ENCODE measurements at regions not wholly inside any gene's neighbourhood (a gene's known extent, or its start where the extent isn't known, plus 50 kb on each side); places are given as distances from the start of the nearest gene placed in this dataset.
"Not testable (repeated sequence)": the region's sequence is repeated elsewhere in the genome, so short reads cannot be mapped to it uniquely, and the experiment has no call there.

GRCh38 chr14:105589926-105590185 lies 63.5 kb downstream of the TMEM121 start:
- H3K36me3 ChIP-seq (ENCODE audit: control insufficient read depth, insufficient read depth, low read length); H3K9ac ChIP-seq (ENCODE audit: low read length); H3K27ac ChIP-seq (ENCODE audit: low read depth, low read length); H3K4me1 ChIP-seq (ENCODE audit: control insufficient read depth, insufficient read depth, low read length); H3K4me3 ChIP-seq (ENCODE audit: low read depth, low read length); H3K27me3 ChIP-seq (ENCODE audit: control insufficient read depth, insufficient read depth, low read length): not testable (repeated sequence)
- peaks cover 25% of the 10 kb centered on the region; the same call in 1 of the 2 replicates for H3K9me3 ChIP-seq (ENCODE audit: control insufficient read depth, insufficient read depth, low read depth, low read length)

- H3K4me1 ChIP-seq (ENCODE audit: control insufficient read depth, insufficient read depth, low read length): no peaks in the 10 kb centered on the region
- H3K36me3 ChIP-seq (ENCODE audit: control insufficient read depth, insufficient read depth, low read length): no peaks in the 10 kb centered on the region
- H3K27ac ChIP-seq (ENCODE audit: low read depth, low read length): no peak overlapping the region
- no peak overlapping the region for H3K4me3 ChIP-seq (ENCODE audit: low read depth, low read length)
- peaks cover 24% of the 10 kb centered on the region; the same call in 1 of the 2 replicates for H3K9me3 ChIP-seq (ENCODE audit: control insufficient read depth, insufficient read depth, low read depth, low read length)
- H3K9ac ChIP-seq (ENCODE audit: low read length): no peak overlapping the region
- H3K27me3 ChIP-seq (ENCODE audit: control insufficient read depth, insufficient read depth, low read length): no peaks in the 10 kb centered on the region
Observed at GRCh38 chr14:105591052-105591451, 64.7 kb downstream of the TMEM121 start.

- H3K27ac ChIP-seq (ENCODE audit: low read depth, low read length); H3K4me3 ChIP-seq (ENCODE audit: low read depth, low read length); H3K4me1 ChIP-seq (ENCODE audit: control insufficient read depth, insufficient read depth, low read length); H3K9ac ChIP-seq (ENCODE audit: low read length); H3K36me3 ChIP-seq (ENCODE audit: control insufficient read depth, insufficient read depth, low read length); H3K27me3 ChIP-seq (ENCODE audit: control insufficient read depth, insufficient read depth, low read length): not testable (repeated sequence)
- peaks cover 24% of the 10 kb centered on the region; the same call in 1 of the 2 replicates for H3K9me3 ChIP-seq (ENCODE audit: control insufficient read depth, insufficient read depth, low read depth, low read length)
Observed at GRCh38 chr14:105591792-105592341, 65.5 kb downstream of the TMEM121 start.

- H3K4me1 ChIP-seq (ENCODE audit: control insufficient read depth, insufficient read depth, low read length); H3K36me3 ChIP-seq (ENCODE audit: control insufficient read depth, insufficient read depth, low read length); H3K9ac ChIP-seq (ENCODE audit: low read length); H3K4me3 ChIP-seq (ENCODE audit: low read depth, low read length); H3K27me3 ChIP-seq (ENCODE audit: control insufficient read depth, insufficient read depth, low read length); H3K27ac ChIP-seq (ENCODE audit: low read depth, low read length): not testable (repeated sequence)
- H3K9me3 ChIP-seq (ENCODE audit: control insufficient read depth, insufficient read depth, low read depth, low read length): peaks cover 24% of the 10 kb centered on the region; the same call in 1 of the 2 replicates
Observed at GRCh38 chr14:105592646-105593045, 66.3 kb downstream of the TMEM121 start.

- not testable (repeated sequence) for H3K36me3 ChIP-seq (ENCODE audit: control insufficient read depth, insufficient read depth, low read length); H3K4me1 ChIP-seq (ENCODE audit: control insufficient read depth, insufficient read depth, low read length); H3K9ac ChIP-seq (ENCODE audit: low read length); H3K27ac ChIP-seq (ENCODE audit: low read depth, low read length); H3K27me3 ChIP-seq (ENCODE audit: control insufficient read depth, insufficient read depth, low read length); H3K4me3 ChIP-seq (ENCODE audit: low read depth, low read length)
- peaks cover 10% of the 10 kb centered on the region; the same call in 1 of the 2 replicates for H3K9me3 ChIP-seq (ENCODE audit: control insufficient read depth, insufficient read depth, low read depth, low read length)
Observed at GRCh38 chr14:105595346-105595745, 69.0 kb downstream of the TMEM121 start.

- H3K9me3 ChIP-seq (ENCODE audit: control insufficient read depth, insufficient read depth, low read depth, low read length): peaks cover 14% of the 10 kb centered on the region; the same call in 1 of the 2 replicates
- H3K4me3 ChIP-seq (ENCODE audit: low read depth, low read length): not testable (repeated sequence)
Observed at GRCh38 chr14:105596374-105596773, 70.0 kb downstream of the TMEM121 start.

GRCh38 chr14:105598040-105598763 lies 71.8 kb downstream of the TMEM121 start:
- H3K9me3 ChIP-seq (ENCODE audit: control insufficient read depth, insufficient read depth, low read depth, low read length): peaks cover 31% of the 10 kb centered on the region; the same call in 1 of the 2 replicates
- H3K36me3 ChIP-seq (ENCODE audit: control insufficient read depth, insufficient read depth, low read length); H3K27ac ChIP-seq (ENCODE audit: low read depth, low read length); H3K4me3 ChIP-seq (ENCODE audit: low read depth, low read length); H3K4me1 ChIP-seq (ENCODE audit: control insufficient read depth, insufficient read depth, low read length); H3K27me3 ChIP-seq (ENCODE audit: control insufficient read depth, insufficient read depth, low read length); H3K9ac ChIP-seq (ENCODE audit: low read length): not testable (repeated sequence)

More at GRCh38 chr14:105596374-105596773, 70.0 kb downstream of the TMEM121 start:
- H3K36me3 ChIP-seq (ENCODE audit: control insufficient read depth, insufficient read depth, low read length); H3K9ac ChIP-seq (ENCODE audit: low read length); H3K27ac ChIP-seq (ENCODE audit: low read depth, low read length); H3K4me1 ChIP-seq (ENCODE audit: control insufficient read depth, insufficient read depth, low read length); H3K27me3 ChIP-seq (ENCODE audit: control insufficient read depth, insufficient read depth, low read length): not testable (repeated sequence)

GRCh38 chr14:105598925-105599586 lies 72.7 kb downstream of the TMEM121 start:
- H3K9ac ChIP-seq (ENCODE audit: low read length); H3K4me1 ChIP-seq (ENCODE audit: control insufficient read depth, insufficient read depth, low read length); H3K36me3 ChIP-seq (ENCODE audit: control insufficient read depth, insufficient read depth, low read length); H3K4me3 ChIP-seq (ENCODE audit: low read depth, low read length); H3K27ac ChIP-seq (ENCODE audit: low read depth, low read length); H3K27me3 ChIP-seq (ENCODE audit: control insufficient read depth, insufficient read depth, low read length): not testable (repeated sequence)
- peaks cover 36% of the 10 kb centered on the region; the same call in 1 of the 2 replicates for H3K9me3 ChIP-seq (ENCODE audit: control insufficient read depth, insufficient read depth, low read depth, low read length)

GRCh38 chr14:105600195-105600938 lies 74.0 kb downstream of the TMEM121 start:
- not testable (repeated sequence) for H3K36me3 ChIP-seq (ENCODE audit: control insufficient read depth, insufficient read depth, low read length); H3K27ac ChIP-seq (ENCODE audit: low read depth, low read length); H3K4me3 ChIP-seq (ENCODE audit: low read depth, low read length); H3K9ac ChIP-seq (ENCODE audit: low read length); H3K27me3 ChIP-seq (ENCODE audit: control insufficient read depth, insufficient read depth, low read length); H3K4me1 ChIP-seq (ENCODE audit: control insufficient read depth, insufficient read depth, low read length)
- H3K9me3 ChIP-seq (ENCODE audit: control insufficient read depth, insufficient read depth, low read depth, low read length): peaks cover 37% of the 10 kb centered on the region; the same call in 1 of the 2 replicates

GRCh38 chr14:105600939-105601359 lies 74.6 kb downstream of the TMEM121 start:
- Histone ChIP-seq H3K9me3 (ENCODE audit: control insufficient read depth, insufficient read depth, low read depth, low read length) (peaks cover 42% of the 10 kb centered on the region; the same call in 1 of the 2 replicates), H3K27me3 (ENCODE audit: control insufficient read depth, insufficient read depth, low read length) (no peaks in the 10 kb centered on the region), H3K36me3 (ENCODE audit: control insufficient read depth, insufficient read depth, low read length) (no peaks in the 10 kb centered on the region), H3K4me3 (ENCODE audit: low read depth, low read length) (no peak overlapping the region), H3K9ac (ENCODE audit: low read length) (no peak overlapping the region), H3K4me1 (ENCODE audit: control insufficient read depth, insufficient read depth, low read length) (no peaks in the 10 kb centered on the region), H3K27ac (ENCODE audit: low read depth, low read length) (no peak overlapping the region)

Data from HUES6 (cell line).